NCI-H345 (cell line): ENCODE measurements at regions not wholly inside any gene's neighbourhood (a gene's known extent, or its start where the extent isn't known, plus 50 kb on each side); places are given as distances from the start of the nearest gene placed in this dataset.
A peak's percentile ranks its signal among the peaks of the same experiment; 100 is the strongest.

ENCODE experiments used
- DNase-seq: peaks from one replicate; lab custom pipeline; 2025; lab: John Stamatoyannopoulos, UW

GRCh38 chr2:199707593-199708185 lies 143.3 kb downstream of the FTCDNL1 start:
- no peak for DNase-seq

- DNase-seq, result no peak
These were observed 145.5 kb downstream of the FTCDNL1 start for GRCh38 chr2:199705538-199705937.

- DNase-seq, result peak; percentile 52
These were observed 146.4 kb downstream of the FTCDNL1 start for GRCh38 chr2:199704358-199705238.

GRCh38 chr2:199703199-199703598 lies 147.8 kb downstream of the FTCDNL1 start:
- DNase-seq, result no peak

GRCh38 chr2:199697469-199697868 lies 153.5 kb downstream of the FTCDNL1 start:
- no peak for DNase-seq

- DNase-seq, result no peak
These were observed 154.9 kb downstream of the FTCDNL1 start for GRCh38 chr2:199696048-199696447.

- DNase-seq, result no peak
These were observed 157.1 kb downstream of the FTCDNL1 start for GRCh38 chr2:199693861-199694260.

- DNase-seq, result peak; percentile 99
These were observed 158.5 kb downstream of the FTCDNL1 start for GRCh38 chr2:199692489-199692888.

- DNase-seq, result no peak
These were observed 160.8 kb downstream of the FTCDNL1 start for GRCh38 chr2:199690225-199690624.

- DNase-seq, result no peak
These were observed 165.3 kb downstream of the FTCDNL1 start for GRCh38 chr2:199685669-199686068.

- no peak for DNase-seq
These were observed 166.2 kb downstream of the FTCDNL1 start for GRCh38 chr2:199684832-199685231.

GRCh38 chr2:199684168-199684567 lies 166.8 kb downstream of the FTCDNL1 start:
- no peak for DNase-seq

- no peak for DNase-seq
These were observed 169.0 kb downstream of the FTCDNL1 start for GRCh38 chr2:199682001-199682400.

- no peak for DNase-seq
These were observed 170.5 kb downstream of the FTCDNL1 start for GRCh38 chr2:199680482-199680881.

- peak; percentile 9 for DNase-seq
These were observed 171.1 kb downstream of the FTCDNL1 start for GRCh38 chr2:199679883-199680282.

- DNase-seq, result no peak
These were observed 173.1 kb downstream of the FTCDNL1 start for GRCh38 chr2:199677881-199678280.

- DNase-seq, result no peak
These were observed 182.3 kb downstream of the FTCDNL1 start for GRCh38 chr2:199668645-199669044.

- no peak for DNase-seq
These were observed 187.8 kb downstream of the FTCDNL1 start for GRCh38 chr2:199663157-199663556.

- DNase-seq, result no peak
These were observed 188.7 kb downstream of the FTCDNL1 start for GRCh38 chr2:199662255-199662654.

- no peak for DNase-seq
These were observed 190.8 kb downstream of the FTCDNL1 start for GRCh38 chr2:199660167-199660566.

- peak; percentile 41 for DNase-seq
These were observed 191.8 kb downstream of the FTCDNL1 start for GRCh38 chr2:199659207-199659606.

GRCh38 chr2:199646439-199646838 lies 188.7 kb upstream of the SATB2 start:
- DNase-seq, result no peak

- DNase-seq, result peak; percentile 37
These were observed 173.4 kb upstream of the SATB2 start for GRCh38 chr2:199631129-199631528.
